Left lobe of liver (tissue), 2 donors: ENCODE measurements at regions not wholly inside any gene's neighbourhood (a gene's known extent, or its start where the extent isn't known, plus 50 kb on each side); places are given as distances from the start of the nearest gene placed in this dataset.

Experiments
- ATAC-seq: fragments of 200-7000 bp; cut with Tn5 transposase; one replicate; pipeline ENCODE4 v1.9.1; 2020; ENCODE audit warnings: mild to moderate bottlenecking, moderate library complexity
- DNase-seq: peaks from one replicate; pipeline ENCODE4 v3.0.0-alpha.2; 2020; ENCODE audit warnings: low spot score
- donor health status: DM: no; HTN: no; CAD: no; lungs with moderate emphysema.
- donor health status: DM: no; HTN: yes; CAD: no.

- no peak for ATAC-seq
- DNase-seq = no peak
Observed at GRCh38 chrX:57848857-57849256, 61.4 kb downstream of the ZXDA start.

- no peak for ATAC-seq
- DNase-seq = no peak
Observed at GRCh38 chrX:57822818-57823217, 87.4 kb downstream of the ZXDA start.

- ATAC-seq (peak; percentile 67), DNase-seq (no peak)
Observed at GRCh38 chrX:57822398-57822797, 87.9 kb downstream of the ZXDA start.

- peak; percentile 42 for DNase-seq
Observed at GRCh38 chrX:57821703-57822387, 88.4 kb downstream of the ZXDA start.

GRCh38 chrX:57817302-57817701 lies 93.0 kb downstream of the ZXDA start:
- DNase-seq (no peak), ATAC-seq (no peak)

More at GRCh38 chrX:57821703-57822387, 88.4 kb downstream of the ZXDA start:
- ATAC-seq = peak; percentile 98

- ATAC-seq (no peak), DNase-seq (no peak)
Observed at GRCh38 chrX:57772637-57773036, 92.6 kb upstream of the NLRP2B start.

GRCh38 chrX:57771689-57772088 lies 91.6 kb upstream of the NLRP2B start:
- ATAC-seq = no peak
- no peak for DNase-seq

- ATAC-seq (no peak), DNase-seq (no peak)
Observed at GRCh38 chrX:57752866-57753265, 72.8 kb upstream of the NLRP2B start.

- ATAC-seq (no peak), DNase-seq (no peak)
Observed at GRCh38 chrX:57741107-57741506, 61.0 kb upstream of the NLRP2B start.

- DNase-seq = no peak
- no peak for ATAC-seq
Observed at GRCh38 chrX:57737881-57738280, 57.8 kb upstream of the NLRP2B start.
